Progenitor cell of endocrine pancreas (in vitro differentiated cells): ENCODE measurements at regions not wholly inside any gene's neighbourhood (a gene's known extent, or its start where the extent isn't known, plus 50 kb on each side); places are given as distances from the start of the nearest gene placed in this dataset.
A peak's percentile ranks its signal among the peaks of the same experiment; 100 is the strongest.

Experiments
- DNase-seq: peaks from one replicate; pipeline ENCODE4 v3.0.0; 2021; ENCODE audit warnings: low spot score; ENCODE audit not compliant: unreplicated experiment
- H3K27ac Mint-ChIP-seq: 2 replicates; pipeline ENCODE4 v1.8.0; 2021; ENCODE audit warnings: mild to moderate bottlenecking, moderate library complexity, mixed read lengths
- H3K27me3 Mint-ChIP-seq: 2 replicates; pipeline ENCODE4 v1.8.0; 2021; ENCODE audit warnings: mixed read lengths
- H3K36me3 Mint-ChIP-seq: 2 replicates; pipeline ENCODE4 v1.8.0; 2022; ENCODE audit warnings: mixed read lengths; ENCODE audit not compliant: insufficient read depth
- H3K4me1 Mint-ChIP-seq: 2 replicates; pipeline ENCODE4 v1.8.0; 2021; ENCODE audit warnings: low read depth, mixed read lengths
- H3K4me3 Mint-ChIP-seq: 2 replicates; pipeline ENCODE4 v1.8.0; 2021; ENCODE audit warnings: low read depth, mild to moderate bottlenecking, moderate library complexity, mixed read lengths
- H3K9me3 Mint-ChIP-seq: 2 replicates; pipeline ENCODE4 v1.8.0; 2021; ENCODE audit warnings: low read depth, mixed read lengths
- TF ChIP-seq, protein P1 (sequence below): fragments of 200-600 bp; sonication (generic); IDR thresholded peaks from one replicate; pipeline ENCODE4 v1.5.0; 2021; ENCODE audit warnings: antibody characterized with exemption, mild to moderate bottlenecking; ENCODE audit not compliant: unreplicated experiment

DNA sequence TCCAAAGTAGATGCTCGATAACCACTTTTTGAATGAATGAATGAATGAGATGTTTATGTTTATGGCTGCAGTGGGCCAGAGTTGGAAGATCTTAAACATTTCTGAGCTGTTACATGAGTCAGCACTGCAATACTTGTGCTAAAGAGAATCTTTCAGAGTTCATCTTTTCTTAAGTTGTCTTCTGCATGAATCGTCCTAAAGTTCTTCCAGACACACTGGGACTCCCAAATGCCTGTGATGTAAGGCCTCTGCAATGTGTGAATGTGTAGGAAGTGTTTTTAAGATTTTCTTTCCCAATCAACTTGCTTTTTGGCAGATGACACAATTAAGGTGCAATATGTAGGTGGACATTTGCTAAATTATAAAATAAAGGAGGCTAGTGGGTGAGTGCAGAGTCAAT lies 50.3 kb upstream of the TRIM9 start:
- H3K27me3 Mint-ChIP-seq = no peaks in the 10 kb centered on the region
- TF ChIP-seq, protein P1, sequence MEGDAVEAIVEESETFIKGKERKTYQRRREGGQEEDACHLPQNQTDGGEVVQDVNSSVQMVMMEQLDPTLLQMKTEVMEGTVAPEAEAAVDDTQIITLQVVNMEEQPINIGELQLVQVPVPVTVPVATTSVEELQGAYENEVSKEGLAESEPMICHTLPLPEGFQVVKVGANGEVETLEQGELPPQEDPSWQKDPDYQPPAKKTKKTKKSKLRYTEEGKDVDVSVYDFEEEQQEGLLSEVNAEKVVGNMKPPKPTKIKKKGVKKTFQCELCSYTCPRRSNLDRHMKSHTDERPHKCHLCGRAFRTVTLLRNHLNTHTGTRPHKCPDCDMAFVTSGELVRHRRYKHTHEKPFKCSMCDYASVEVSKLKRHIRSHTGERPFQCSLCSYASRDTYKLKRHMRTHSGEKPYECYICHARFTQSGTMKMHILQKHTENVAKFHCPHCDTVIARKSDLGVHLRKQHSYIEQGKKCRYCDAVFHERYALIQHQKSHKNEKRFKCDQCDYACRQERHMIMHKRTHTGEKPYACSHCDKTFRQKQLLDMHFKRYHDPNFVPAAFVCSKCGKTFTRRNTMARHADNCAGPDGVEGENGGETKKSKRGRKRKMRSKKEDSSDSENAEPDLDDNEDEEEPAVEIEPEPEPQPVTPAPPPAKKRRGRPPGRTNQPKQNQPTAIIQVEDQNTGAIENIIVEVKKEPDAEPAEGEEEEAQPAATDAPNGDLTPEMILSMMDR = no peak
- H3K9me3 Mint-ChIP-seq = peaks cover 8% of the 10 kb centered on the region
- no peaks in the 10 kb centered on the region for H3K4me1 Mint-ChIP-seq
- H3K4me3 Mint-ChIP-seq = no peak overlapping the region
- no peak overlapping the region for H3K27ac Mint-ChIP-seq
- H3K36me3 Mint-ChIP-seq = no peaks in the 10 kb centered on the region
- no peak for DNase-seq

DNA sequence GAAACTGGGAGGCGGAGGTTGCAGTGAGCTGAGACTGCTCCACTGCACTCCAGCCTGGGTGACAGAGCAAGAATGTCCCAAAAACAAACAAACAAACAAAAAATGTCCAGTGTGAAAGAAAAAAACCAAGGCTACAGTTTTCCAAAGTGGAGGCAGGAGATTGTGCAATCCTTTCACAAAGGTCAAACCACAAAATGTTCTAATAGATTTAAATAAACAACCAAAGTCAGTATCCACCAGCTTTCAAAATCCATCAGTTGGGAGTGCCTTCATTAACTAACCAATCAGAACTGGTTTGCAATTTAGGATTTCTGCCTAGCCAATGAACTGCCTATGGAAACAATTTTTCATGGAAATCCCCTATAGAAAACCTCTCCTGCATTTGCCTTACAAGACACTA lies 52.3 kb upstream of the TRIM9 start:
- Mint-ChIP-seq H3K27ac (no peak overlapping the region), H3K4me1 (no peaks in the 10 kb centered on the region), H3K27me3 (no peaks in the 10 kb centered on the region), H3K36me3 (no peaks in the 10 kb centered on the region), H3K4me3 (no peak overlapping the region), H3K9me3 (peaks cover 3% of the 10 kb centered on the region)
- TF ChIP-seq, protein P1 = no peak
- DNase-seq = no peak

DNA sequence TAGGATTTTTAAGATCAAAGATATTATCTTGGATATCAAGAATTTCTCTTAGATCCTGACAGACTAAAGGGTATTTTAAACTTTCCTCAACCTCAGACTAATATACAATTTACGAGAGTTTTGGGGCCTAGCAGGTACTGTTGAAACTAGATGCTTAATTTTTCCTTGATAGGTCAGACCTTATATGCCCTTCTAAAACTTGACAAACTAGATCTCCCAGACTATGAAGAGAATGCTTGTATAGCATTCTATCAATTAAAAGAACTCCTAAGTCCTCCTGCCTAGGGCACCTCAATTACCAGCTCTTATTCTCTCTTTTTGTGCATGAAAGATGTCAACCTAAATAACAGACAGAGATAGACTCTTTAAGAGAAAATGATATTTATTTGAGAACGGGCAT lies 60.4 kb upstream of the TRIM9 start:
- H3K9me3 Mint-ChIP-seq = no peaks in the 10 kb centered on the region
- no peaks in the 10 kb centered on the region for H3K27me3 Mint-ChIP-seq
- H3K36me3 Mint-ChIP-seq = no peaks in the 10 kb centered on the region
- TF ChIP-seq, protein P1 = no peak
- no peaks in the 10 kb centered on the region for H3K4me1 Mint-ChIP-seq
- no peak overlapping the region for H3K4me3 Mint-ChIP-seq
- no peak for DNase-seq
- H3K27ac Mint-ChIP-seq = no peak overlapping the region

DNA sequence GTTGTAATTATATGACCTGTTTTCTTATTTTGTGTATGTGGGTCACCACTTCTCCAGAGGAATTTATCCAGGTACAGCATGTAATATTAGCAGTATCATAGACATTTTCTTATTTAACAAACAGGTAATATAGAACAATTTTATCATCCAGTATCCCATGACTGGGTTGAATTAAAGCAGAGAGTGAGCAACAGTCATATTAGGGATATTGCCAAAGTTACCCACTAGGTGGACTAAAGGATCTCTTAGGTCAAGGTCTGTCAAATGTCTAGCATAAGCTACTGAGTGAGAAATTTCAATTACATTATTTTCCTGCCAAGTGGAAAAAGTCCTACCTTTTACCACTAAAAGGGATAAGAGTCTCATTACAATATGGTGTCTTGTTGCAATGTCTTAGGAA lies 62.1 kb upstream of the TRIM9 start:
- H3K36me3 Mint-ChIP-seq = no peaks in the 10 kb centered on the region
- no peaks in the 10 kb centered on the region for H3K4me1 Mint-ChIP-seq
- H3K4me3 Mint-ChIP-seq = no peak overlapping the region
- TF ChIP-seq, protein P1 = peak; percentile 58
- H3K27ac Mint-ChIP-seq = no peak overlapping the region
- no peaks in the 10 kb centered on the region for H3K27me3 Mint-ChIP-seq
- no peak for DNase-seq
- no peaks in the 10 kb centered on the region for H3K9me3 Mint-ChIP-seq

DNA sequence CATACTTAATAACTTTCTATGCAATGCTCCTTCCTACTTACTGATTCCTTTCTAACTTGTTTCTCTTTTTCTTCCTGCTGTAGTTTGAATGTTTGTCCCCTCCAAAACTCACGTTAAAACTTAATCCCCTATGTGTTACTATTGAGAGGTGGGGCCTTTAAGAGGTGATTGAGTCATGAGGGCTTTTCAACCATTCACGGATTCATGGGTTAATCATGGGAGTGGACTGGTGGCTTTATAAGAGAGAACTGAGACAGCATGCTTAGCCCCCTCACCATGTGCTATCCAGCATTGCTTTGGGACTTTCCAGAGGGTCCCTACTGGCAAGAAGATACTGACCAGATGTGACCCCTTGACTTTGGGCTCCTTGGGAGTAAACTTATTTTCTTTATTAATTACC lies 66.0 kb upstream of the TRIM9 start:
- Mint-ChIP-seq H3K9me3 (no peaks in the 10 kb centered on the region), H3K4me3 (no peak overlapping the region), H3K36me3 (no peaks in the 10 kb centered on the region), H3K27ac (no peak overlapping the region), H3K4me1 (no peaks in the 10 kb centered on the region), H3K27me3 (no peaks in the 10 kb centered on the region)
- TF ChIP-seq, protein P1 = no peak
- DNase-seq = no peak
